CD8-positive, alpha-beta memory T cell (primary cell): ENCODE measurements at regions not wholly inside any gene's neighbourhood (a gene's known extent, or its start where the extent isn't known, plus 50 kb on each side); places are given as distances from the start of the nearest gene placed in this dataset.

Experiments
- CTCF ChIA-PET: fragments of 350-600 bp; sonication (Branson Sonifier 250); formaldehyde crosslinking; loops from one replicate; lab custom pipeline; 2021; ENCODE audit warnings: antibody characterized with exemption; lab: Charles Lee
- POLR2A ChIA-PET: fragments of 350-600 bp; sonication (Branson Sonifier 250); formaldehyde crosslinking; loops from one replicate; lab custom pipeline; 2021; ENCODE audit warnings: antibody characterized with exemption; lab: Charles Lee
- DNase-seq, 5 donors: peaks; one replicate each; pipeline versions ENCODE4 v3.0.0 to v3.0.0-alpha.2; 2020 to 2022; ENCODE audit warnings: mixed read lengths in 1 of 5
- H3K27ac ChIP-seq: one replicate; pipeline ENCODE4 v1.7.0; 2013; ENCODE audit warnings: low read depth, mild to moderate bottlenecking, low read length, moderate library complexity
- H3K27me3 ChIP-seq: 2 replicates; pipeline ENCODE4 v1.7.0; 2013; ENCODE audit warnings: low read length, mild to moderate bottlenecking; ENCODE audit not compliant: insufficient read depth, poor library complexity, severe bottlenecking
- H3K36me3 ChIP-seq: 2 replicates; pipeline ENCODE4 v1.7.0; 2013; ENCODE audit warnings: mild to moderate bottlenecking, low read length, moderate library complexity; ENCODE audit not compliant: insufficient read depth
- H3K4me1 ChIP-seq: 2 replicates; pipeline ENCODE4 v1.7.0; 2013; ENCODE audit warnings: mild to moderate bottlenecking, low read length, moderate library complexity; ENCODE audit not compliant: insufficient read depth
- H3K4me3 ChIP-seq: 2 replicates; pipeline ENCODE4 v1.7.0; 2013; ENCODE audit warnings: mild to moderate bottlenecking, low read length
- H3K9me3 ChIP-seq: 2 replicates; pipeline ENCODE4 v1.7.0; 2013; ENCODE audit warnings: mild to moderate bottlenecking, low read length
- H3K27ac Mint-ChIP-seq, 8 donors: one replicate each; pipeline ENCODE4 v1.8.0; 2020 to 2021; ENCODE audit warnings: mixed read lengths in 8 of 8, mild to moderate bottlenecking in 6 of 8, inconsistent platforms in 3 of 8, moderate library complexity in 3 of 8
- H3K27me3 Mint-ChIP-seq, 2 donors: one replicate each; pipeline ENCODE4 v1.8.0; 2020 to 2021; ENCODE audit warnings: mixed read lengths in 2 of 2, mild to moderate bottlenecking in 1 of 2, moderate library complexity in 1 of 2
- H3K36me3 Mint-ChIP-seq, 3 donors: one replicate each; pipeline ENCODE4 v1.8.0; 2020 to 2021; ENCODE audit warnings: mixed read lengths in 3 of 3, inconsistent platforms in 1 of 3, mild to moderate bottlenecking in 1 of 3
- H3K4me1 Mint-ChIP-seq, 3 donors: one replicate each; pipeline ENCODE4 v1.8.0; 2020 to 2021; ENCODE audit warnings: mixed read lengths in 3 of 3, inconsistent platforms in 1 of 3, mild to moderate bottlenecking in 1 of 3
- H3K4me3 Mint-ChIP-seq, 7 donors: one replicate each; pipeline ENCODE4 v1.8.0; 2020 to 2021; ENCODE audit warnings: mixed read lengths in 7 of 7, mild to moderate bottlenecking in 6 of 7, moderate library complexity in 4 of 7, inconsistent platforms in 2 of 7
- H3K9me3 Mint-ChIP-seq, 5 donors: one replicate each; pipeline ENCODE4 v1.8.0; 2020 to 2022; ENCODE audit warnings: mixed read lengths in 5 of 5, mild to moderate bottlenecking in 3 of 5, moderate library complexity in 2 of 5, inconsistent platforms in 1 of 5

DNA sequence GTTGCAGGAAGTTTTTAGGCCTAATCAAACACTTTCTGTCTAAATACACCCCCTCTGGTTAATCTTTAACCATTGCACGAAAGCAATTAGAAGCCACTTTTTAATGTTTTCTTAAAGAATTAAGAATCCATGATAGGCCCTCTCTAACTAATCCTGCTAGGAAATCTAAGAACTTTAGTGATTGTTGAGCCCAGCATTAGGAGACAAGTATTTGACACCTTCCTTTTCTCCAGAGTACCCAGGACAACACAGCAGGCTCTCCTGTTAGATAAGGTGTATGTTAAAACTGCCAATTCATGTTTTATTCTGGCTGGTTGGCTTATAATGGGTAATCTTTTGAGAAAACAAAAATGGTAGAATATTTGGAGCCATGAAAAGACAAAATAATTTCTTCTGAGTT lies 95.0 kb downstream of the ALX1 start:
- Histone ChIP-seq H3K4me3 (no peak overlapping the region), H3K4me1 (no peaks in the 10 kb centered on the region), H3K36me3 (no peaks in the 10 kb centered on the region), H3K9me3 (no peaks in the 10 kb centered on the region), H3K27ac (no peak overlapping the region), H3K27me3 (no peaks in the 10 kb centered on the region)
- H3K4me1 Mint-ChIP-seq, result no peaks in the 10 kb centered on the region
- H3K27me3 Mint-ChIP-seq, result no peaks in the 10 kb centered on the region
- ChIA-PET POLR2A (no interaction called here), CTCF (no interaction called here)
- H3K27ac Mint-ChIP-seq, result no peak overlapping the region
- no peak overlapping the region for H3K4me3 Mint-ChIP-seq
- H3K36me3 Mint-ChIP-seq, result no peaks in the 10 kb centered on the region
- H3K9me3 Mint-ChIP-seq, result peaks cover 2 to 7% (median 2%) of the 10 kb centered on the region in 5 donors
- DNase-seq, result no peak

DNA sequence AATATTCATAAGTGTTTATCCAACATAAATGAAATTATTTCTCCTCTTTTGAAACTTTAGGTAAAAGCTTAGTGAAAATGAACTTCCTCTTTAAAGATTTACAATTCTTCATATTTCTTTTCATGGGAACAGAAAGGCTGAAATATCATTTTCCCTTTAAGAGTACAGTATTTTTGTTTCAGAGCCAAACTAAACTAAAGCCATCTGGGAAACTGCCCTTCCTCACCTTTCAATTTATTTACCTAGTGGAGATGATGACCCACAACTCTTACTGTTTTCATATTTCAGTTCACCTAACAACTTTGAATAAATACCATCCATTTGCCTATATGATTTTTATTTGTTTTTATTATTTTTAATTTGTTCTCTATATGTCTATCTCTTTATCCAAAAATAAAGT lies 105.4 kb downstream of the ALX1 start:
- POLR2A ChIA-PET, result no interaction called here
- CTCF ChIA-PET, result no interaction called here
- H3K4me3 ChIP-seq, result no peak overlapping the region
- no peaks in the 10 kb centered on the region for H3K36me3 ChIP-seq
- Mint-ChIP-seq H3K27me3 (no peaks in the 10 kb centered on the region), H3K9me3 (peaks cover 1 to 25% (median 4%) of the 10 kb centered on the region in 5 donors), H3K36me3 (no peaks in the 10 kb centered on the region), H3K27ac (no peak overlapping the region), H3K4me1 (no peaks in the 10 kb centered on the region), H3K4me3 (no peak overlapping the region)
- no peak overlapping the region for H3K27ac ChIP-seq
- no peaks in the 10 kb centered on the region for H3K27me3 ChIP-seq
- H3K9me3 ChIP-seq, result no peaks in the 10 kb centered on the region
- no peaks in the 10 kb centered on the region for H3K4me1 ChIP-seq
- DNase-seq, result no peak

DNA sequence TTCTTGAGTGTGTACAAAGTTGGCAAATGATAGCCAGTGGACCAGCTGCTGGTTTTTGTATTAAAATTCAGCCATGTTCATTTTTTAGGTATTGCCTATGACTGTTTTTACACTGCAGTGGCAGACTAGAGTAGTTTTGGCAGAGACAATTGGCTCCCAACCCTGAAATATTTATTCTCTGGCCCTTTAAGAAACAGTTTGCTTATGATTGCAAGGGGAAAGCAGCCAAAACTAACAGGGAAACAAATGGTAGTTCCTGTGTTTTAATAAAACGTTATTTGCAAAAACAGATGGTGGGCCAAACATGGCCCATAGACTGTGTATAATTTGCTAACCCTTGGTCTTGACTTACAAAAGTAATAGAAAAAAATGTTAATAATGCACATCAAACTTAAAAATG lies 110.2 kb downstream of the ALX1 start:
- Histone ChIP-seq H3K4me1 (no peaks in the 10 kb centered on the region), H3K4me3 (no peak overlapping the region), H3K27me3 (no peaks in the 10 kb centered on the region), H3K9me3 (no peaks in the 10 kb centered on the region), H3K27ac (no peak overlapping the region), H3K36me3 (no peaks in the 10 kb centered on the region)
- Mint-ChIP-seq H3K27me3 (no peaks in the 10 kb centered on the region), H3K4me3 (no peak overlapping the region), H3K9me3 (peaks cover 1 to 35% (median 4%) of the 10 kb centered on the region in 5 donors), H3K4me1 (no peaks in the 10 kb centered on the region), H3K36me3 (no peaks in the 10 kb centered on the region), H3K27ac (no peak overlapping the region)
- DNase-seq, result no peak
- ChIA-PET CTCF (no interaction called here), POLR2A (no interaction called here)

DNA sequence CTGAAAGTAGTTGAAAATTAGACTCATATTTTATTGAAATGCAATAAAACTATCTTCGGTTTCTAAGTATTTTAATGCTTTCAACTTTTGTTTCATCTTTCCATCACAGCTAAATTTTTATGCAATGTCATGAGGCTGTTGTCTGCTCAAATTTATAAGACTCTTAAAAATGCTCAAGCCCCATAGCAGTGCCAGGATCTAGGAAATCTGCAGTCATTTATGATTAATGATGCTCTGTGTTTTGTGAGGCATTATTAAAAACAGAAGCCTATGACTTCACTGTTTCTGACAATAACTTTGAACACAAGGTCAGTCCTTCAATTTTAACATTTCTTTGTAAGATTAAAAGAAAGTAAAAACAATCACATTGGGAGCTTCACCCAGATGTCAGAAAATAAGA lies 112.5 kb downstream of the ALX1 start:
- H3K27ac Mint-ChIP-seq, result no peak overlapping the region
- H3K4me3 Mint-ChIP-seq, result no peak overlapping the region
- CTCF ChIA-PET, result no interaction called here
- Histone ChIP-seq H3K27me3 (no peaks in the 10 kb centered on the region), H3K4me1 (no peaks in the 10 kb centered on the region), H3K9me3 (no peaks in the 10 kb centered on the region), H3K4me3 (no peak overlapping the region), H3K36me3 (no peaks in the 10 kb centered on the region), H3K27ac (no peak overlapping the region)
- H3K36me3 Mint-ChIP-seq, result no peaks in the 10 kb centered on the region
- no peaks in the 10 kb centered on the region for H3K27me3 Mint-ChIP-seq
- peaks cover 0 to 26% (median 6%) of the 10 kb centered on the region in 5 donors for H3K9me3 Mint-ChIP-seq
- POLR2A ChIA-PET, result no interaction called here
- DNase-seq, result no peak
- no peaks in the 10 kb centered on the region for H3K4me1 Mint-ChIP-seq

DNA sequence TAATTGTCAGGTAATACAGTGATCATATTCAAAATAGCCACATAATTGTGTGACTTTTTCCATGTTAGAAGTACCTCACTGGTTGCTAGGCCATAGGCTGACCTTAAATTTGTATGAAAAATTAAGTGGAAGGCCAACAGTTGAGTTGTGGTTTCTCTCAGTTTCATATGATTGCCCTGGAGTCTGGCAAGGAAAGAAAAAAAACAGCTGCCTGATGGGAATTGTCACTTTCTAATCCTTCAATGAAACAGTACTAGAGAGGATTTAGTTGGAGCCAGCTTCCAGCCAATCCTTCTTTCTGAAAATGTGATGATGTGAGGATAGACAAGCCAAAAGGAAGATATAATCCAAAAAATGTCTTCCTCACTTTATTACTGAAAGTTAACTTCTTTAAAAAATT lies 113.6 kb downstream of the ALX1 start:
- Histone ChIP-seq H3K4me1 (no peaks in the 10 kb centered on the region), H3K4me3 (no peak overlapping the region), H3K36me3 (no peaks in the 10 kb centered on the region), H3K9me3 (no peaks in the 10 kb centered on the region), H3K27ac (no peak overlapping the region), H3K27me3 (no peaks in the 10 kb centered on the region)
- POLR2A ChIA-PET, result no interaction called here
- Mint-ChIP-seq H3K27me3 (no peaks in the 10 kb centered on the region), H3K36me3 (no peaks in the 10 kb centered on the region), H3K4me3 (no peak overlapping the region), H3K4me1 (no peaks in the 10 kb centered on the region), H3K27ac (no peak overlapping the region), H3K9me3 (peaks cover 0 to 26% (median 3%) of the 10 kb centered on the region in 5 donors)
- DNase-seq, result no peak
- CTCF ChIA-PET, result no interaction called here

DNA sequence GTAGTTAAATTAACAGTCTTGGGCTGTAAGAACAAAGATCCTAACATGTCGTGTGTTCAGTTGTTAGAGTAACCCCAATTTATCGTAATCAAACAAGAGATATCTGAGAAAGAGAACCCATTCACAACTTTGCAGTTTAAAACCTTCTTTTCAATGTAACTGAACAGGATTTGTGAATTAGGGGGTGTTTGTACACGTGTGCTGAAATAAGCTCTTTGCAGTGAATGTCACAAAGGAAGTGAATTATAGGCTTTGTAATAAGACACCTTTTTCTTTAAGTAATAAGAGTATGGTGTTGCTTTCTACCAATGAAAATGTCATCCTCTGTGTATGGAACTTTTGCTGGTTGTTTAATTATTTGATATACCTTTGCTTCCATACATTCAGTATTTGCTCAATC lies 114.0 kb downstream of the ALX1 start:
- H3K4me1 Mint-ChIP-seq, result no peaks in the 10 kb centered on the region

DNA sequence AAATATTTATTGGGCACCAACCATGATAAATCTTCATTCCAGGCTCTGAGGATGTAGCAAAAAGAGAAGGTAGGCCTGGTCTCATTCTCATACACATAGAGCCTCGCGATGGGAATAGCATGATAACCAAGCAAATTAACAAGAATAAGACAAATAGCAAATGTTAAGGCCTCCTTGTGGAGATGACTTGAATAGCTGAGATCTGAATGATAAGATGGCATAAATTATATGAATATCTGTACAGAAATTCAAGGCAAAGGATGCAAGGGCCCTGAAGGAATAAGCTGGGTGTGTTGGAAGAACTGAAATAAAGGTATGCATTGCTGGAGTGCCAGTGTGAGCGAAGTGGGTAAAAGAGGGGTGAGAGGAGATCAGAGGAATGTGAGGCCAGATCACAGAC lies 114.8 kb downstream of the ALX1 start:
- Mint-ChIP-seq H3K4me1 (no peaks in the 10 kb centered on the region), H3K36me3 (no peaks in the 10 kb centered on the region), H3K27me3 (no peaks in the 10 kb centered on the region), H3K4me3 (no peak overlapping the region), H3K9me3 (peaks cover 0 to 28% (median 3%) of the 10 kb centered on the region in 5 donors), H3K27ac (no peak overlapping the region)
- H3K27ac ChIP-seq, result no peak overlapping the region
- ChIA-PET CTCF (no interaction called here), POLR2A (no interaction called here)
- no peaks in the 10 kb centered on the region for H3K9me3 ChIP-seq
- no peak for DNase-seq
- H3K27me3 ChIP-seq, result no peaks in the 10 kb centered on the region
- no peaks in the 10 kb centered on the region for H3K4me1 ChIP-seq
- no peaks in the 10 kb centered on the region for H3K36me3 ChIP-seq
- H3K4me3 ChIP-seq, result no peak overlapping the region

More for the DNA sequence above, 114.0 kb downstream of the ALX1 start:
- Mint-ChIP-seq H3K4me3 (no peak overlapping the region), H3K27me3 (no peaks in the 10 kb centered on the region), H3K36me3 (no peaks in the 10 kb centered on the region), H3K27ac (no peak overlapping the region), H3K9me3 (peaks cover 0 to 26% (median 3%) of the 10 kb centered on the region in 5 donors)
- H3K27ac ChIP-seq, result no peak overlapping the region
- H3K9me3 ChIP-seq, result no peaks in the 10 kb centered on the region
- no peaks in the 10 kb centered on the region for H3K4me1 ChIP-seq
- CTCF ChIA-PET, result no interaction called here
- H3K27me3 ChIP-seq, result no peaks in the 10 kb centered on the region
- H3K4me3 ChIP-seq, result no peak overlapping the region
- no peak for DNase-seq
- H3K36me3 ChIP-seq, result no peaks in the 10 kb centered on the region
- POLR2A ChIA-PET, result no interaction called here

DNA sequence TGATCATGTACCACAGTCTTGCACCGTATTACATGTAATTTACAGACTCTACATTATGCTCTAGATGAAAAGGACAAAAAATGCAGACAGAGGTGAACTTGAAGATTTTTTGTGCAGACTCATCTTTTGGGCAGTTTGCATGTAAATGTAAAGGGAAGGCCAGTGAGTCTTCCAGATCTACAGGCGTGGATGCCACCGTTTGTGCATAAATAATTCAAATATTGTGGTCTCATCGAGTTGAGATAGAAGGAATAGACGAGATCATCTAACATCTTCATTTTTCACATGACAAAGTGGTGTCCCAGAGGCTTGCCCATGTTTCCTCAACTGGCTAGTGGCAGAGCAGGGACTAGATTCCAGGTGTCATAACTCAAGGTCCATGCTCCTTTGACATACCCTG lies 125.2 kb downstream of the ALX1 start:
- Mint-ChIP-seq H3K4me1 (no peaks in the 10 kb centered on the region), H3K9me3 (peaks cover 0 to 6% (median under 1%) of the 10 kb centered on the region in 5 donors), H3K4me3 (no peak overlapping the region), H3K27ac (no peak overlapping the region), H3K36me3 (no peaks in the 10 kb centered on the region), H3K27me3 (no peaks in the 10 kb centered on the region)
- Histone ChIP-seq H3K4me3 (no peak overlapping the region), H3K36me3 (no peaks in the 10 kb centered on the region), H3K27ac (no peak overlapping the region), H3K27me3 (no peaks in the 10 kb centered on the region), H3K4me1 (no peaks in the 10 kb centered on the region), H3K9me3 (no peaks in the 10 kb centered on the region)
- no peak for DNase-seq
- ChIA-PET POLR2A (no interaction called here), CTCF (no interaction called here)
